ENCODE measurements at regions not wholly inside any gene's neighbourhood (a gene's known extent, or its start where the extent isn't known, plus 50 kb on each side); places are given as distances from the start of the nearest gene placed in this dataset.

DNA sequence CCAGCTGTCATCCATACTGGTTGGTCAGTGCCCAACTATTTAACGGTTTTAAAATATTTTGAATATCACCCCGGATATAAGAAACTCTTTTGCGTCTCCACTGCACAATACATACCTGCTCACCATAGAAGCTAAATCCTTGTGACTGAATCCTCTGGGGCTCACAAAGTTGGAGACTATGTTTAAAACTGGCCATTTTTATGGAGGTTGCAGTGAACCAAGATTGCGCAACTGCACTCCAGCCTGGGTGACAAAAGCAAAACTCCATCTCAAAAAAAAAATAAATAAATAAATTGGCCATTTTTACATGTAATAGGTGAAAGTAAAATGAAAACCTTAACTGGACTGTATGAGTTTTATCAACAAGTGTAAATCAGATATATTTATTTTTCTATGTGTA, 55.6 kb upstream of the TMEM17 start:
- WGBS, 2 donors: 95 to 97% methylated on average over 4 of the region's 4 CpGs
- TF ChIP-seq, protein P1, sequence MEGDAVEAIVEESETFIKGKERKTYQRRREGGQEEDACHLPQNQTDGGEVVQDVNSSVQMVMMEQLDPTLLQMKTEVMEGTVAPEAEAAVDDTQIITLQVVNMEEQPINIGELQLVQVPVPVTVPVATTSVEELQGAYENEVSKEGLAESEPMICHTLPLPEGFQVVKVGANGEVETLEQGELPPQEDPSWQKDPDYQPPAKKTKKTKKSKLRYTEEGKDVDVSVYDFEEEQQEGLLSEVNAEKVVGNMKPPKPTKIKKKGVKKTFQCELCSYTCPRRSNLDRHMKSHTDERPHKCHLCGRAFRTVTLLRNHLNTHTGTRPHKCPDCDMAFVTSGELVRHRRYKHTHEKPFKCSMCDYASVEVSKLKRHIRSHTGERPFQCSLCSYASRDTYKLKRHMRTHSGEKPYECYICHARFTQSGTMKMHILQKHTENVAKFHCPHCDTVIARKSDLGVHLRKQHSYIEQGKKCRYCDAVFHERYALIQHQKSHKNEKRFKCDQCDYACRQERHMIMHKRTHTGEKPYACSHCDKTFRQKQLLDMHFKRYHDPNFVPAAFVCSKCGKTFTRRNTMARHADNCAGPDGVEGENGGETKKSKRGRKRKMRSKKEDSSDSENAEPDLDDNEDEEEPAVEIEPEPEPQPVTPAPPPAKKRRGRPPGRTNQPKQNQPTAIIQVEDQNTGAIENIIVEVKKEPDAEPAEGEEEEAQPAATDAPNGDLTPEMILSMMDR (IDR thresholded peaks at IDR 0.05): no peak
- TF ChIP-seq EP300 (IDR thresholded peaks at IDR 0.05) (no peak), POLR2A (IDR thresholded peaks at IDR 0.05) (no peak), POLR2AphosphoS5 (IDR thresholded peaks at IDR 0.05) (no peak)
- Histone ChIP-seq H3K4me3 (no peak overlapping the region), H3K9me3 (no peaks in the 10 kb centered on the region), H3K27me3 (no peaks in the 10 kb centered on the region), H3K27ac (no peak overlapping the region), H3K4me1 (no peaks in the 10 kb centered on the region), H3K36me3 (no peaks in the 10 kb centered on the region)
- no peak for ATAC-seq (ENCODE audit: low FRiP score in 2 of 2)
- no peak for DNase-seq

GRCh38 chr2:62559582-62559981, 53.6 kb upstream of the TMEM17 start:
- Histone ChIP-seq H3K9me3 (no peaks in the 10 kb centered on the region), H3K27me3 (no peaks in the 10 kb centered on the region), H3K4me1 (no peaks in the 10 kb centered on the region), H3K27ac (no peak overlapping the region), H3K36me3 (no peaks in the 10 kb centered on the region), H3K4me3 (no peak overlapping the region)
- WGBS, 2 donors: 92 to 94% methylated on average over 2 of the region's 2 CpGs
- TF ChIP-seq, protein P1 (IDR thresholded peaks at IDR 0.05): no peak
- TF ChIP-seq POLR2A (IDR thresholded peaks at IDR 0.05): no peak
- no peak for TF ChIP-seq POLR2AphosphoS5 (IDR thresholded peaks at IDR 0.05)
- TF ChIP-seq EP300 (IDR thresholded peaks at IDR 0.05): no peak
- DNase-seq (no peak), ATAC-seq (ENCODE audit: low FRiP score in 2 of 2) (no peak)

DNA sequence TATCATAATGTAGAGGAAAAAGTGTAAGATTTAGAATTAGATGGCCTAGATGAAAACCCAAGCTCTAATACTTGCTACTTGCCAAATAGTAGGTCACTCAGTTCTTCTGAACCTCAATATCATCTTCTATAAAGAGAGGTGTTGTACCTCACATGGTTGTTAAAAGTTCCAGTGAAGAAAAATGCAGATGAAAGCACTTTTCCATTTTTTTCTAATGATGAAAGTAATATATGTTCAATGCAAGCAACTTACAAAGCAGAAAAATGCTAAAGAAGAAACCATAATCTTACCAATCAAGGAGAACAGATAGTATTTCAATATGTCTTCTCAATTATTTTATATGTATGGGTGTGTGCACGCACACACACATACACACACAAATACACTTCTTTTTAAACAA, 52.7 kb upstream of the TMEM17 start:
- H3K4me3 ChIP-seq: no peak overlapping the region
- no peaks in the 10 kb centered on the region for H3K9me3 ChIP-seq
- no peaks in the 10 kb centered on the region for H3K36me3 ChIP-seq
- TF ChIP-seq, protein P1 (IDR thresholded peaks at IDR 0.05): no peak
- TF ChIP-seq EP300 (IDR thresholded peaks at IDR 0.05): no peak
- TF ChIP-seq POLR2A (IDR thresholded peaks at IDR 0.05): no peak
- TF ChIP-seq POLR2AphosphoS5 (IDR thresholded peaks at IDR 0.05): no peak
- no peaks in the 10 kb centered on the region for H3K27me3 ChIP-seq
- DNase-seq: no peak
- ATAC-seq (ENCODE audit: low FRiP score in 2 of 2): no peak
- no peak overlapping the region for H3K27ac ChIP-seq
- 94 to 96% methylated on average over 1 of the region's 1 CpG for WGBS, 2 donors
- no peaks in the 10 kb centered on the region for H3K4me1 ChIP-seq

- DNase-seq (no peak), ATAC-seq (ENCODE audit: low FRiP score in 2 of 2) (no peak)
- TF ChIP-seq POLR2AphosphoS5 (IDR thresholded peaks at IDR 0.05): no peak
- no peak for TF ChIP-seq EP300 (IDR thresholded peaks at IDR 0.05)
- 63% methylated on average over 3 of the region's 3 CpGs for WGBS, 2 donors
- Histone ChIP-seq H3K4me1 (no peaks in the 10 kb centered on the region), H3K27ac (no peak overlapping the region), H3K4me3 (no peak overlapping the region), H3K36me3 (no peaks in the 10 kb centered on the region), H3K9me3 (no peaks in the 10 kb centered on the region), H3K27me3 (no peaks in the 10 kb centered on the region)
Observed at GRCh38 chr2:62556086-62556485, 50.1 kb upstream of the TMEM17 start.
